Upper lobe of left lung (tissue), 4 donors: ENCODE measurements at regions not wholly inside any gene's neighbourhood (a gene's known extent, or its start where the extent isn't known, plus 50 kb on each side); places are given as distances from the start of the nearest gene placed in this dataset.

ENCODE experiments used
- POLR2A ChIP-seq, 4 donors: fragments of 450-650 bp; IDR thresholded peaks; one replicate each; pipeline ENCODE4 v1.5.1; 2016 to 2017; ENCODE audit warnings: antibody characterized with exemption in 4 of 4, mild to moderate bottlenecking in 2 of 4
- TF ChIP-seq, protein P1 (sequence below), 6 experiments: fragments of 450-650 bp in 4 of 6; fragments of 200-600 bp in 2 of 6; sonication (generic) in 2 of 6; IDR thresholded peaks; one replicate each; pipeline ENCODE4 v1.5.1; 2016 to 2019; ENCODE audit warnings: antibody characterized with exemption in 6 of 6

DNA sequence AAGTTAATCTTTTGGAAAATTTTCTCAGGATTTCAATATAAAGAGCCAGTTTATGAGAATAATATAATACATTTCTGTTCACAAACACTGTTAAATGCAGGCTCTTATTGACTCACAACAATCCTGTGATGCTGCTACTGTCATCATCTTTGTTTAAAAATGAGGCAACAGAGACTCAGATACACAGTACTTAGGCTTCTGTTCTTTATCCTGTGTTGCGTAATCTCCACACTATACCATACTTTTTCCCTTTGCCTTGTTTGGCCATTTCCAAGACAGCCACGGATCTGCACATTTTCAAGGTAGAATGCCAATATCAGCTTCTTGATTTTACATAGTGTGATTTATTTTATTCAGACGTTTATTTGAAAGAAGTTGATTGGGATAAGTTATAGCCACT lies 699.0 kb upstream of the CITED2 start:
- TF ChIP-seq, protein P1, sequence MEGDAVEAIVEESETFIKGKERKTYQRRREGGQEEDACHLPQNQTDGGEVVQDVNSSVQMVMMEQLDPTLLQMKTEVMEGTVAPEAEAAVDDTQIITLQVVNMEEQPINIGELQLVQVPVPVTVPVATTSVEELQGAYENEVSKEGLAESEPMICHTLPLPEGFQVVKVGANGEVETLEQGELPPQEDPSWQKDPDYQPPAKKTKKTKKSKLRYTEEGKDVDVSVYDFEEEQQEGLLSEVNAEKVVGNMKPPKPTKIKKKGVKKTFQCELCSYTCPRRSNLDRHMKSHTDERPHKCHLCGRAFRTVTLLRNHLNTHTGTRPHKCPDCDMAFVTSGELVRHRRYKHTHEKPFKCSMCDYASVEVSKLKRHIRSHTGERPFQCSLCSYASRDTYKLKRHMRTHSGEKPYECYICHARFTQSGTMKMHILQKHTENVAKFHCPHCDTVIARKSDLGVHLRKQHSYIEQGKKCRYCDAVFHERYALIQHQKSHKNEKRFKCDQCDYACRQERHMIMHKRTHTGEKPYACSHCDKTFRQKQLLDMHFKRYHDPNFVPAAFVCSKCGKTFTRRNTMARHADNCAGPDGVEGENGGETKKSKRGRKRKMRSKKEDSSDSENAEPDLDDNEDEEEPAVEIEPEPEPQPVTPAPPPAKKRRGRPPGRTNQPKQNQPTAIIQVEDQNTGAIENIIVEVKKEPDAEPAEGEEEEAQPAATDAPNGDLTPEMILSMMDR (IDR thresholded peaks at IDR 0.05), result no peak
- TF ChIP-seq POLR2A (IDR thresholded peaks at IDR 0.05), result no peak
